Stimulated activated memory B cell treated with anti-CD40 and anti-IgM and Interleukin-4, amounts not matched to agents 10 μg/mL and 1 μg/mL and 100 μg/mL, for 72 hours (primary cell): ENCODE measurements at regions not wholly inside any gene's neighbourhood (a gene's known extent, or its start where the extent isn't known, plus 50 kb on each side); places are given as distances from the start of the nearest gene placed in this dataset.

Experiments
- ATAC-seq: fragments of 150-1000 bp; cut with Tn5 transposase; 2 replicates; pipeline ENCODE4 v1.10.0; 2021
- H3K27ac Mint-ChIP-seq: one replicate; pipeline ENCODE4 v1.8.0; 2022; ENCODE audit warnings: mild to moderate bottlenecking, mixed read lengths
- H3K27me3 Mint-ChIP-seq: one replicate; pipeline ENCODE4 v1.8.0; 2022; ENCODE audit warnings: mixed read lengths
- H3K36me3 Mint-ChIP-seq: one replicate; pipeline ENCODE4 v1.8.0; 2022; ENCODE audit warnings: mixed read lengths
- H3K4me1 Mint-ChIP-seq: one replicate; pipeline ENCODE4 v1.8.0; 2022; ENCODE audit warnings: mixed read lengths
- H3K4me3 Mint-ChIP-seq: one replicate; pipeline ENCODE4 v1.8.0; 2022; ENCODE audit warnings: mild to moderate bottlenecking, moderate library complexity, mixed read lengths
- H3K9me3 Mint-ChIP-seq: one replicate; pipeline ENCODE4 v1.8.0; 2022; ENCODE audit warnings: mixed read lengths

DNA sequence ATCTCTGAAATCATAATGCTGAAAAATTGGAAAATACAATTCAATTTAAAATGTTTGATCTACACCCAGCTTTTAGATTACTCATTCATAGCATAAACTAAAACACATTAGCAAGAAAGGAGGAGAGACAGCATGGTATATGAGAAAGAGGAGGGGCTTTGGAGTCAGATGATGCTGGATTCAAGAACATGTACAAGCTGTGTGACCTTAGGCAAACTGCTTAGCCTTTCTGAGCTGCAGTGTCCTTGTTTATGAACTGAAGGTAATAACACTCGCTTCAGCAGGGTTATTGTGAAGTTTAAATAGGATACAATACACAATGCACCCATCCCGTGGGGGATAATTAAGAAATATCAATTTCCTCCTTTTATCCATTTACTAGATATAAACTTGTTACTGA lies 79.2 kb downstream of the MAP1LC3B2 start:
- Mint-ChIP-seq H3K27me3 (peaks cover 43% of the 10 kb centered on the region), H3K27ac (no peak overlapping the region), H3K4me3 (no peak overlapping the region), H3K36me3 (no peaks in the 10 kb centered on the region), H3K9me3 (no peaks in the 10 kb centered on the region), H3K4me1 (peaks cover 16% of the 10 kb centered on the region)
- ATAC-seq = no peak

- Mint-ChIP-seq H3K27me3 (peaks cover 50% of the 10 kb centered on the region), H3K9me3 (no peaks in the 10 kb centered on the region), H3K36me3 (no peaks in the 10 kb centered on the region), H3K27ac (no peak overlapping the region), H3K4me1 (peaks cover 16% of the 10 kb centered on the region), H3K4me3 (no peak overlapping the region)
- ATAC-seq = no peak
Observed at GRCh38 chr12:116637589-116638150, 78.5 kb downstream of the MAP1LC3B2 start.

DNA sequence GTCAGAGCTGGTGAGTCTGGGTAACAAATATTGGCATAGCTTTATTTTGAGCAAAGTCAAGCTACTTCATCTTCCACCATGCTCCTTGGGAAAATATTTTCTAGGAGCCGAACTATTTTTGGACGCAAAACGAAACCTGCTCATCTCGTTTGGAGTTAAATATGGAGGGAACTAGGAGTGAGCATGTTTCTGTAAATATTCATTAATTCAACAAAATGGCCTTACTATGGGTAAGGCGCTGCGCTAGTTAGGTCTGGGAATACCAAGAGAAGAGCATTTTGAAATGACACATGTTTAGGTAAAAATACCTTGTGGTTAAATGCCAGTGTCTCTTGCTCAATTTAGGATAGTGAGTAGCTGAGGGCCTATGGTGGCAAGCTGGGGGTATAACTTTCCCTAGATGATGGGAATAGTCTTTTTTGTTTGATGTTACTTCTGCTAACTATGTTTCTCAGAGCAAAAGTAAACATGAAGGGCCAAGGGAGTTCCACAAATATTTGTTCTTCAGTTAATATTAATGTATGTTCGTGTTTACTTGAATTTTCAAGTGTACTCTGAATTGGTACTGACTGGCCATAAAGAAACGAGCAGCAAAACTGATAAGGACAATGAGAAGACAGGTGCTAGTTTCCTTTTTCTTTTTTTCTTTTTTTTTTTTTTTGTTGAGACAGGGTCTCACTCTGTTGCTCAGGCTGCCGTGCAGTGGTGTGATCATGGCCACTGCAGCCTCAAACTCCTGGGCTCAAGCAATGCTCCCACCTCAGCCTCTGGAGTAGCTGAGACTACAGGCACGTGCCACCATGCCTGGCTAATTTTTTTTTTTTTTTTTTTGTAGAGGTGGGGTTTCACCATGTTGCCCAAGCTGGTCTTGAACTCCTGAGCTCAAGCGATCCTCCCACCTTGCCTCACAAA lies 77.7 kb downstream of the MAP1LC3B2 start:
- Mint-ChIP-seq H3K4me1 (peaks cover 16% of the 10 kb centered on the region), H3K4me3 (no peak overlapping the region), H3K9me3 (no peaks in the 10 kb centered on the region), H3K27me3 (peaks cover 58% of the 10 kb centered on the region), H3K36me3 (no peaks in the 10 kb centered on the region), H3K27ac (no peak overlapping the region)
- ATAC-seq = no peak

GRCh38 chr12:116635487-116635886 lies 76.3 kb downstream of the MAP1LC3B2 start:
- Mint-ChIP-seq H3K9me3 (no peaks in the 10 kb centered on the region), H3K4me3 (peak overlapping the region; percentile 52), H3K36me3 (no peaks in the 10 kb centered on the region), H3K27me3 (peaks cover 67% of the 10 kb centered on the region), H3K4me1 (peaks cover 16% of the 10 kb centered on the region), H3K27ac (no peak overlapping the region)
- ATAC-seq = peak; percentile 61

DNA sequence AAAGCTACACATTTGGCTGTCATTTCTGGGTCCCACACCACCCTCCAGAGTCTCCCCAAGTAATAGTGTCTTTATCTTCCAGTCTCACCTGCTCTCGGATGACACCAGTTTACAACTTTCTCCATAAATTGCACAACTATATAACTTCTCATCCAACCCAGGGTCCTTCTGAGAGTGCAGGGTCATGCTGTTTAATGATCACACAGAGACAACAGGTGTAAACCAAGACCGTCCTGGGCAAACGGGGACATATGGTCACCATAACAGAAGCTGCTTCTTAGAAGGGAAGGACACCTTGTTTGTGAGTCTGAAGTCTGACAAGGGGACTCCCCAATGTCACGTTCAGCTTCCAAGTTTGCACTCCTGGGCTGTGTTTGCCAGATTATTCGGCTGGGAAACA lies 74.3 kb downstream of the MAP1LC3B2 start:
- ATAC-seq = no peak
- H3K4me1 Mint-ChIP-seq = peaks cover 16% of the 10 kb centered on the region
- H3K27ac Mint-ChIP-seq = no peak overlapping the region
- H3K9me3 Mint-ChIP-seq = no peaks in the 10 kb centered on the region
- H3K4me3 Mint-ChIP-seq = no peak overlapping the region
- peaks cover 68% of the 10 kb centered on the region for H3K27me3 Mint-ChIP-seq
- H3K36me3 Mint-ChIP-seq = no peaks in the 10 kb centered on the region

DNA sequence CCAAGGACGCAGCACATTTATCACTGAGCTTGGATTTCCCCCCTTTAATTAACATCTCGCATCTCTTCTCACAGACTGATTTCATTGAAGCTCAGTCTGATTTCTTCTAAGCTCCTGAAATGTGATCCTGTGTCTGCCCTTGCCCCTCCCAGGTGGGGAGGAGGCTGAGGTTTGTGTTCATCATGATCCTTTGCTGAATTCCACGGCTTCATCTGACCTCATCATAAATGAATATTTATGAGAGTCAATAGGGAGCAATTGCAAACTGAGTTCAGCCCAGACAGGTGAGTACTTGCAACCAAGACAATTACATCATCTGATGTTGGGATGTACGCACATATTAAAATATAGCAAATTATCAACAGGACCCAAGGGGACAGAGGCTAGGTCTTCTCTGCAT lies 72.4 kb downstream of the MAP1LC3B2 start:
- H3K4me1 Mint-ChIP-seq = peaks cover 16% of the 10 kb centered on the region

GRCh38 chr12:116630762-116631161 lies 71.6 kb downstream of the MAP1LC3B2 start:
- H3K4me1 Mint-ChIP-seq = peaks cover 15% of the 10 kb centered on the region
- no peak overlapping the region for H3K4me3 Mint-ChIP-seq
- H3K27ac Mint-ChIP-seq = no peak overlapping the region
- H3K9me3 Mint-ChIP-seq = no peaks in the 10 kb centered on the region
- ATAC-seq = no peak
- peaks cover 63% of the 10 kb centered on the region for H3K27me3 Mint-ChIP-seq
- no peaks in the 10 kb centered on the region for H3K36me3 Mint-ChIP-seq

More for the DNA sequence above, 72.4 kb downstream of the MAP1LC3B2 start:
- Mint-ChIP-seq H3K27ac (no peak overlapping the region), H3K36me3 (no peaks in the 10 kb centered on the region), H3K4me3 (no peak overlapping the region), H3K27me3 (peaks cover 71% of the 10 kb centered on the region), H3K9me3 (no peaks in the 10 kb centered on the region)
- no peak for ATAC-seq

GRCh38 chr12:116629480-116629879 lies 70.3 kb downstream of the MAP1LC3B2 start:
- Mint-ChIP-seq H3K9me3 (no peaks in the 10 kb centered on the region), H3K4me1 (peaks cover 2% of the 10 kb centered on the region), H3K4me3 (no peak overlapping the region), H3K27me3 (peaks cover 50% of the 10 kb centered on the region), H3K27ac (no peak overlapping the region), H3K36me3 (no peaks in the 10 kb centered on the region)
- ATAC-seq = no peak

- H3K9me3 Mint-ChIP-seq = peaks cover under 1% of the 10 kb centered on the region
- ATAC-seq = no peak
- no peak overlapping the region for H3K4me3 Mint-ChIP-seq
- peaks cover 45% of the 10 kb centered on the region for H3K27me3 Mint-ChIP-seq
- no peaks in the 10 kb centered on the region for H3K36me3 Mint-ChIP-seq
- H3K4me1 Mint-ChIP-seq = no peaks in the 10 kb centered on the region
- H3K27ac Mint-ChIP-seq = no peak overlapping the region
Observed at GRCh38 chr12:116628989-116629388, 69.8 kb downstream of the MAP1LC3B2 start.

DNA sequence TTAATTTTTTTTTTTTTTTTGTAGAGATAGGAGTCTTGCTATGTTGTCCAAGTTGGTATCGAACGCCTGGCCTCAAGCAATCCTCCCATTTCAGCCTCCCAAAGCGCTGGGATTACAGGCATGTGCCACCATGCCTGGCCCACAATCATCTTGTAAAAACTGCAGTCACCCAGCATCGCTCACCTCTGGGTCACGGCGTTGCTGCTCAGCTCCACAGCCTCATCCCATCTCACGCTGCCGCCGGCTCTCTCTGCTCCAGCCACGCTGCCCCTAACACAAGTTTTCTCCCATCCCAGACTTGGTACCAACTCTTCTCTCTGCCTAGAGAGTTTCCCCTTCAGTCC lies 69.2 kb downstream of the MAP1LC3B2 start:
- no peaks in the 10 kb centered on the region for H3K4me1 Mint-ChIP-seq
- H3K27me3 Mint-ChIP-seq = peaks cover 39% of the 10 kb centered on the region
- no peak overlapping the region for H3K4me3 Mint-ChIP-seq
- H3K9me3 Mint-ChIP-seq = peaks cover 4% of the 10 kb centered on the region
- no peaks in the 10 kb centered on the region for H3K36me3 Mint-ChIP-seq
- no peak for ATAC-seq
- H3K27ac Mint-ChIP-seq = no peak overlapping the region
